ENCODE measurements at regions not wholly inside any gene's neighbourhood (a gene's known extent, or its start where the extent isn't known, plus 50 kb on each side); places are given as distances from the start of the nearest gene placed in this dataset.
A peak's percentile ranks its signal among the peaks of the same experiment; 100 is the strongest.
"Not testable (repeated sequence)": the region's sequence is repeated elsewhere in the genome, so short reads cannot be mapped to it uniquely, and the experiment has no call there.

DNA sequence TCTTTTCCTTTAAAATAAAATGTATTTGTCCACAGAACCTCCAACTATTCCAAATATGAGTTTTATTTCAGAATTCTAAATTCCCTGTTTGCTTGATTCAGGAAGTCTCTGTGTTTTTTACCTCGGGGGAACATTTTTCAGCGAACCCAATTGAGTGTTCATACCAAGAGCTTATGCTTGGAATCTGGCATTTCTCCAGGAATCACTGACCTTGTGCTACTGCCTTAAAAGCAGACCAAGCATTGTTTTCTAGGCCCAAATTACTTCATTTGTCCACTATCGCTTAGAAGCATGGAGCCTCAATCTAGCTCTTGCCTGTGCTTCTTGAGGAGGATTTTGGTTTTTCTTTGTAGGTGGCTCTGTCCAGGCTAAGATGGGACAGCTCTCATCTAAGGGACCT is 59.4 kb downstream of the EBLN1 start:
- DNase-seq (ENCODE audit: extremely low read depth, low read depth, low spot score): no peak

GRCh38 chr10:22156750-22157149 is 61.1 kb downstream of the EBLN1 start:
- no peak for DNase-seq (ENCODE audit: extremely low read depth, low read depth, low spot score)

DNA sequence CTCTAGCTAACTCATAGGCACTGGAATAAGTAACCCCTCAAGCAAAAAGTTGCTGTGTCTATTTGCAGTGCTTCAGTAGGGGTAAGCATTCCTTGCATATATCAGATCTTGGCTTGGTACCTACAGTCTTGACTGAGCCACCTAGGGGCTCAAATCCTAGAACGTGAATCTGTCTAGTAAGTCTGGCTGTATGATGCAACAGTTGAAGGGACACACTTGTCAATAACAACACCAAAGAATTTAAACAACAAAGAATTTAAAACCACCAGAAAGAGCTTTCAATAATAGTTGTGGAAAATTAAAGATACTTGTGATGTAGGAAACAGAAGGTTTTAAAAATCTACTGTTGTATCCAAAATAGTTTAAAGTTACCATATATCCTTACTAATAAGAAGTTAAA is 65.4 kb downstream of the EBLN1 start:
- DNase-seq (ENCODE audit: extremely low read depth, low read depth, low spot score): no peak

GRCh38 chr10:22150842-22151241 is 67.0 kb downstream of the EBLN1 start:
- no peak for DNase-seq (ENCODE audit: extremely low read depth, low read depth, low spot score)

GRCh38 chr10:22148961-22149360 is 68.9 kb downstream of the EBLN1 start:
- peak; percentile 23 for DNase-seq (ENCODE audit: extremely low read depth, low read depth, low spot score)

GRCh38 chr10:22145873-22146272 is 71.9 kb downstream of the EBLN1 start:
- not testable (repeated sequence) for DNase-seq (ENCODE audit: extremely low read depth, low read depth, low spot score)

- no peak for DNase-seq (ENCODE audit: extremely low read depth, low read depth, low spot score)
Measured at GRCh38 chr10:22137542-22137941, 80.3 kb downstream of the EBLN1 start.

DNA sequence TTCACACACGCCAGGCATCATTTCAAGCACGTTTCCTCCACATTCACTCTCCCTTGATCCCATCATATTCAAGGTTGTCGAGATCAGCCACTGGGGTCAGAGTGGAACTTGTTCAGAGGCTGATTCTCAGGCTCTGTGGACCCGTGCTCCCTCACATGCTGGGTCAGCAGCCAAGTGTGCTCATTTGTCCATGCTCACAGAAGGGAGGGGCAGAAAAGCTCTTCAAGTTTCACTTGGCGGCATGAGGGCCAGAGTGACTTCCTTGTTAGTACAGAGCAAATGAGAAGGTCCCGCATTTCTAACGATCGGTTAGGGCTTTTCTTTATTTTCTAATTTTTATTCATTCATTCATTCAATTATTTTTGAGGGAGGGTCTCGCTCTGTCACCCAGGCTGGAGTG is 82.2 kb downstream of the EBLN1 start:
- no peak for DNase-seq (ENCODE audit: extremely low read depth, low read depth, low spot score)

DNA sequence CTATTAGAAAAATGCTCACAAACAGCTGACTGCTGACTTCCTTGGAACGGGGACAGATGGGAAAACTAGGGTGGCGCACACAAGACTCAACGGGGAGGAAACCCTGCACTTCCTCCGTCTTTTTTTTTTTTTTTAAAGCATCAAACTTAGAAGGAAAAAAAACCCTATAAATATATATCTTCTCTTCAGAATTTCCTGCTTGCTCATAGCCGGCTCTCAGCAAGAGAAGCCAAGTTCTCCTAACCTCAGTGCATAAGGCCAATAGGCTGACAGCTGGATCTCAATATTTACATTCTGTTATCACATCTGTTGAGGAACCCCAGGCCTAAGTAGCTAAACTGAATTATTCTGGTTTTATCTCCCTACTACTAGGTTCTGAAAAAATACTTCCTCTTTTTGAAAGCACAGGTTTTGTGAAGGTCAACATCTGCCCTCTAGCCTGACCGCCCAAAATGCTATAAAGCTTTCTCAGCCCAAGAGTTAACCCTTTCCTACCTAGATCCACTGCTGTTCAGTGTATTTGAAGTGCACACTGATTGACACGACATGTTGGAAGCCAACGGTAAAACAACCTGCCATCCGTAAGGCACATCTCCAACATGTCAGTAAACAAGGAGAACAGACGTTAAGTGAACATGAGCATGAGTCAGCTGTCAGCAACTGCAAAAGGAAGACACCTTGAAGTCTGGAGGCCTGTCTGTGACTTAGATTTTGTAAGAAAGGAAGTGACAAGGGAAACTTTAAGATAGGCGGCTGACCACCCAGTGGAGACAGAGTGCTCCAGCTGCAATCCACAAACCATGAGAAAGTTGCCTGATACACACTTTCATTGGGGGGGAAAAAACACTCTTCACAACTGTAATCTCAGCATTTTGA is 83.8 kb downstream of the EBLN1 start:
- DNase-seq (ENCODE audit: extremely low read depth, low read depth, low spot score): no peak

DNA sequence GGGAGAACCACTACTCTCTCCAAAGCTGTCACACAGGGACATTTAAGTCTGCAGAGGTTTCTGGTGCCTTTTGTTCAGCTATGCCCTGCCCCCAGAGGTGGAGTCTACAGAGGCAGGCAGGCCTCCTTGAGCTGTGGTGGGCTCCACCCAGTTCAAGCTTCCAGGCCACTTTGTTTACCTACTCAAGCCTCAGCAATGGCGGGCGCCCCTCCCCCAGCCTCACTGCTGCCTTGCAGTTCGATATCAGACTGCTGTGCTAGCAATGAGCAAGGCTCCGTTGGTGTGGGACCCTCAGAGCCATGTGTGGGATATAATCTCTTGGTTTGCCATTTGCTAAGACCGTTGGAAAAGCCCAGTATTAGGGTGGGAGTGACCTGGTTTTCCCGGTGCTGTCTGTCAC is 87.0 kb downstream of the EBLN1 start:
- not testable (repeated sequence) for DNase-seq (ENCODE audit: extremely low read depth, low read depth, low spot score)

DNA sequence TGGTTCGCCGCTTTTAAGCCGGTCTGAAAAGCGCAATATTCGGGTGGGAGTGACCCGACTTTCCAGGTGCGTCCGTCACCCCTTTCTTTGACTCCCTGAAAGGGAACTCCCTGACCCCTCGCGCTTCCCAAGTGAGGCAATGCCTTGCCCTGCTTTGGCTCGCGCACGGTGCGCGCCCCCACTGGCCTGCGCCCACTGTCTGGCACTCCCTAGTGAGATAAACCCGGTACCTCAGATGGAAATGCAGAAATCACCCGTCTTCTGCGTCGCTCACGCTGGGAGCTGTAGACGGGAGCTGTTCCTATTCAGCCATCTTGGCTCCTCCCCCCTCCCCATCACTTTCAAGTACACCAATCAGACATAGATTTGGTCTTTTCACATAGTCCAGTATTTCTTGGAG is 88.2 kb downstream of the EBLN1 start:
- not testable (repeated sequence) for DNase-seq (ENCODE audit: extremely low read depth, low read depth, low spot score)

DNA sequence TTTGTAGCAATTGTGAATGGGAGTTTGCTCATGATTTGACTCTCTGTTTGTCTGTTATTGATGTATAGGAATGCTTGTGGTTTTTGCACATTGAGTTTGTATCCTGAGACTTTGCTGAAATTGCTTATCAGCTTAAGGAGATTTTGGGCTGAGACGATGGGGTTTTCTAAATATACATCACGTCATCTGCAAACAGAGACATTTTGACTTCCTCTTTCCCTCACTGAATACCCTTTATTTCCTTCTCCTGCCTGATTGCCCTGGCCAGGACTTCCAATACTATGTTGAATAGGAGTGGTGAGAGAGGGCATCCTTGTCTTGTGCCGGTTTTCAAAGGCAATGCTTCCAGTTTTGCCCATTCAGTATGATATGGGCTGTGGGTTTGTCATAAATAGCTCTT is 96.6 kb downstream of the EBLN1 start:
- not testable (repeated sequence) for DNase-seq (ENCODE audit: extremely low read depth, low read depth, low spot score)

- DNase-seq (ENCODE audit: extremely low read depth, low read depth, low spot score): not testable (repeated sequence)
Measured at GRCh38 chr10:22120072-22120471, 97.7 kb downstream of the EBLN1 start.

DNA sequence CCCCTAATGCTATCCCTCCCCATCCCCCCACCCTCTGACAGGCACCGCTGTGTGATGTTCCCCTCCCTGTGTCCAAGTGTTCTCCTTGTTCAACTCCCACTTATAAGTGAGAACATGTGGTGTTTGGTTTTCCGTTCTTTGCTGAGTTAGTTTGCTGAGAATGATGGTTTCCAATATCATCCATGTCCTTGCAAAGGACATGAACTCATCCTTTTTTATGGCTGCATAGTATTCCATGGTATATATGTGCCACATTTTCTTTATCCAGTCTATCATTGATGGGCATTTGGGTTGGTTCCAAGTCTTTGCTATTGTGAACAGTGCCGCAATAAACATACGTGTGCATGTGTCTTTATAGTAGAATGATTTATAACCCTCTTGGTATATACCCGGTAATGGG is 98.2 kb downstream of the EBLN1 start:
- DNase-seq (ENCODE audit: extremely low read depth, low read depth, low spot score): not testable (repeated sequence)

DNA sequence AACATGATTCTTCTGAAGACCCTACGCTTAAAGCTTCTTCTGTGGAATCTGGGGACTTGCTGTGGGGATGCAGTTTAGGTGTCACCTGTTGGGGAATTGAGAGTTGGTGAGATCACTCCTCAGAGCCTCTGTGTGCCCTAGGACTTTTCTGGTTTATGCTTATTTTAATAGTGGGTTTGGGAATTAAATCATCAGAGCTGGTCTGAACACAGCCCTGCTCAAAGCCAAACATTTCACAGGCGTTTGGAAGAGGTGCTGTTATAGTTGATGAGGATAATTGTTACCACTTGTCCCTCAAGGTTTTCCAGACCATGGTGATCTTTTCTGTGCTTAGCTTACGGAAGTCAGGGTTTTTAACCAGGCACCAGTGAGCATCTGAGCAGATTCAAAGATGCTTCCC is 106.1 kb downstream of the EBLN1 start:
- DNase-seq (ENCODE audit: extremely low read depth, low read depth, low spot score): no peak

DNA sequence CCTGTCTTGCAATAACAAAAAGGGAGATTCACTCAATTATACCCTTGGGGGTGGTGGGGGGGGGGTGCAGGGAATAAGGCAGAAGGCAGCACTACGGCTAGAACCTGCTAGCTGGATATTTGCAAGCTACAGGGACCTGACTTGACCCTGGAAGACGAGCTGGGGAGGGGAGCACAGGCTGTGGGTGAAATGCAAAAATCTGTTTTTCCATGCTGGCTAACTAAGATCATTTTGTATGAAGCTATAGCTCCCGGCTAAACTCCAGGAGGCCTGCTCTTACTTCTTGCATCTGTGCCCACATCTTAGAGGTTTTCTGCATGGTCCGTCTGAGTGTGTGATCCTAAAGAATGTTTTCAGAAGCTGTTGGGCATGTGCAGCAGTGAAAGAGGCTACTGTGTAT is 106.6 kb downstream of the EBLN1 start:
- DNase-seq (ENCODE audit: extremely low read depth, low read depth, low spot score): no peak

DNA sequence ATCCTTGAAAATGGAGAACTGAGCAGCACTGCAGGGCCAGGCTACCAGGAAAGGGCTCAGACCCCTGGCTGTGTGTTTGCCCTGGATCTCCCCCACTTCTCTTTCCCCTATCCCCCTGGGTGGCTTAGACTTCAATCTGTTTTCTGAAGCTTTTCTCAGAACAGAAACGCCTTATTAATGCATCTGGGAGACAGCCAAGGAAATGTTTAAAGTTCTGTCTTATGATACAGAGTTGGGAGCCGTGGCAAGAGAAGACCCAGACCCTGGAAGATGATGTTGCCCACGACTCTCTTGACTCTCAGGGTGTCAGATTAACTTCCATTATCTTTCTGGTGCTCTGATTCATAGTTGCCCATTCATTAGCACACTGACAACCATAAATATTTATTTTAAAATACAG is 107.1 kb downstream of the EBLN1 start:
- no peak for DNase-seq (ENCODE audit: extremely low read depth, low read depth, low spot score)

- no peak for DNase-seq (ENCODE audit: extremely low read depth, low read depth, low spot score)
Measured at GRCh38 chr10:22105270-22105669, 101.7 kb upstream of the DNAJC1 start.

GRCh38 chr10:22103701-22104470 is 100.4 kb upstream of the DNAJC1 start:
- DNase-seq (ENCODE audit: extremely low read depth, low read depth, low spot score): no peak

DNA sequence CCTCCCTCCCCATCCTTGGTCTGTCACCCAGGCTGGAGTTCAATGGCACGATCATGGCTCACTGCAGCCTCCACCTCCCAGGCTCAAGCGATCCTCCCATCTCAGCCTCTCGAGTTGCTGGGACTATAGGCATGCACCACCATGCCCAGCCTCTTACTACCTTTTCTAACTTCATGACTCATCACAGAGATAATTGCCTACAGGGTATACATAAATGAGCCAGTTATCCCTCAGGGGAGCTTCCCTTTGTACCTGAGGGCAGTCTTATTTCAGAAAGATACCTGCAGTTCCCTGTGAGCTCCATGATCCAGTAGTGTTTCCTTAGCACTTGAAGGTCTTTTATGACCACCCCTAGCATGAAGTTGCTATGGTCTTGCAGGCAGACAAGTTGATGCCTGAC is 94.2 kb upstream of the DNAJC1 start:
- no peak for DNase-seq (ENCODE audit: extremely low read depth, low read depth, low spot score)

GRCh38 chr10:22091260-22091659 is 87.7 kb upstream of the DNAJC1 start:
- not testable (repeated sequence) for DNase-seq (ENCODE audit: extremely low read depth, low read depth, low spot score)

- DNase-seq (ENCODE audit: extremely low read depth, low read depth, low spot score): no peak
Measured at GRCh38 chr10:22087402-22087738, 83.8 kb upstream of the DNAJC1 start.

Data from glomerular endothelial cell (primary cell).